ENCODE measurements at regions not wholly inside any gene's neighbourhood (a gene's known extent, or its start where the extent isn't known, plus 50 kb on each side); places are given as distances from the start of the nearest gene placed in this dataset.
"Not testable (repeated sequence)": the region's sequence is repeated elsewhere in the genome, so short reads cannot be mapped to it uniquely, and the experiment has no call there.

DNA sequence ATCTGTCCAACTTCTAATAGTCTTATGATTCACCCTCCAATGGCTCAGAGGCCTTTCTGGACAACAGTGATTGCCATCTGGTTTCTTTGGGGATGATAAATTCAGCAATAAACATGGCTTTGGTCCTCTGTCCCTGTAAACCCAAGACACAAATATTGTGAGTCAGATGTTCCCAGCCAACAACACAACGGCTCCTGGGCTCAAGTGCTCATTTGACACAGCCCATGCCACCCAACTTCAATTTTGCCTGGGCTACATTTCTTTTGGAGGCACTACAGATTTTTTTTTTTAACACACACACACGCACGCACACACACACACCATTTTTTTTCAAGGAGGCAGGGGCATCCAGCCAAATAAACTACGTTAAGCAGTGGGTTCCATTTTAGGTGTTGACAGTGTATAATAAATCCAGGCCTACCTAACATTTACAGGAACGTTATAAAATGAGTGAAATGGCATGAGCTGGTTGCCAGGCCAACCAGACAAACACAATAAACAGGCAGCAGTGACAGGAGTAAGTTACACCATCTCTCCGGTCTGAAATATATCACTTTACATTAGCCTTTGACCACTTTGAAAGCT, 939.9 kb upstream of the SOX9 start:
- DNase-seq = no peak

GRCh38 chr17:71183066-71183660, 937.7 kb upstream of the SOX9 start:
- no peak for DNase-seq

DNA sequence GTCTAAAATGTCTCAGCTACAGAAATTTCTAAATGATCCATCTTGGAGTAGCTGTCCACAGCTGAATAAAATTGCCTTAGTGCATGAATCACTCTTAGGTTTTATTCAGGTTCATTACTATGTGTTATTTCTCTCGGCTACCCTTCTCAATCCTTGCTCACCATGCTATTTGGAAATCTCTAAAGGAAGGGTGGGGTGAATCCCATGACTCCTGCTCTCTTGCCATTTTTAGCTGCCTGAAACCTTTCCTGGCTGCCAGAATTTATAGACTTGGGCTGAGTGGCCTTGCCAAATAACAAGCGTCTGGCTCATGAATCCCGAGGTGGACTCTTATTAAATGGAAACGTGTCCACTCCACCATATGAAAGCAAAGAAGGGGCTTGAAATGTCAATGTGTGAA, 936.1 kb upstream of the SOX9 start:
- DNase-seq = no peak

DNA sequence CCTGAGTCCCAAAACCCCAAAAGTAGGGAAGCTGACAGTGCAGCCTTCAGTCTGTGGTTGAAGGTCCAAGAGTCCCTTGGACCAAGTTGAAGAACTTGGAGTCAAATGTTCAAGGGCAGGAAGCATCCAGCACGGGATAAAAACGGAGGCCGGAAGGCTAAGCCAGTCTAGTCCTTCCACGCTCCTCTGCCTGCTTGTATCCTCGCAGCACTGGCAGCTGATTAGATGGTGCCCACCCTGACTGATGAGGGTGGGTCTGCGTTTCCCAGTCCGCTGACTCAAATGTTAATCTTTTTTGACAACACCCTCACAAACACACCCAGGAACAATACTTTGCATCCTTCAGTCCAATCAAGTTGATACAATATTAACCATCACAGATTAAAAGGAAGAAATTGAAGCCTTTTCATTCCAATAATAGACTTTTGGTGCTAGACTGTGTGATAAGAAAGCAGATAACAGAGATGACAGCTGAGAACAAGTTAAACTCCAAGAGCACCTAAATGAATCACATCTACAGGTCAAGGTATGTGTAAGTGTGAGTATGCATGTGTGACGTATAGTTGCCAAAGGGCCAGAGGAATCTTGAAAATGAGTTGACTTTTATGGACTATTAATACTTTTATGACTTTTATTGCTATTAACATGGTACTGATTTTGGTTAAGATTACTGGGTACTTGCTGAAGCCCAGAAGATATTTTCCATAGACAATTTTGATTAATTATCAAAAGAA, 933.5 kb upstream of the SOX9 start:
- DNase-seq = no peak

- DNase-seq = no peak
These were observed 931.9 kb upstream of the SOX9 start for GRCh38 chr17:71188811-71189492.

GRCh38 chr17:71189493-71189831, 931.4 kb upstream of the SOX9 start:
- DNase-seq = no peak

DNA sequence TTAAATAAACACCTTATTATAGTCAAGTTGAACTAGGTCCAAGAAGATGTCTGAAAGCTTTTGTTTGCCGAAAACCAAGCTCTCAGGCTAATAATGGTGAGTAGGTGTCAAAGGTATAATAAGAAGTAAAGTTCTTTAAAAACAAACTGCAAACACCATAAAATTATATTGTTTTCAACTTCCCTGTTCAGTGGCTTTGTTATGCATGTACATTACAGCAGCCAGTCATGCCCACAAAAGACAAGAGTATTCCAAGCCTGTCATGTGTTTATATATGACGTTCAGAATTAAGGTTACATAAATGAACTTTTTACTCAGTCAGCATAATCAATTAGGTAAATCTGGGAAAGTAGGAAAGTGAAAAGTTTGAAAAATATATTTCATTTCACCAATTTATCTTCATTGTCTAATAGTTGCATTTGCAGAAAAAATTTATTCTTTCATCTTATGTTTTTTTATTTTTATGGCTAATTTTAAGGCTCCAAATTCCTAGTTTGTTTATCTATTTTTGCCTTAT, 928.7 kb upstream of the SOX9 start:
- no peak for DNase-seq

DNA sequence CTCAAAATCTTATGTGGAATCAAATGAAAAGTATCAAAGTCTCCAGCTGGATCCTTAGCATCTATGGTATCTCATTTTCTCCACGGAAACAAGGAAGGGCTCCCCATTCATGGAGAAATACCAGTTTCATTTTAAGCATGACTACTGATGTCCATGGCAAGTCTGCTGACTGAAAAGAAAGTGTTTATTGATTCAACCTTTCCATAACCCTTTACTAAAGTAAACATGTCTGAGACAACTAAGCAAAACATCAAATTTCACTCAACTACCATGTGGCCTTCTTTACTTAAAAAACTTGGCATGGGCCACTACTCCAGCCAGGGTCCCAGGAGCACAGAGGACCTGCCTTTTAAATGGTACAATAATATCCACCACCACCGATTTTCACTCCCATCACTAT, 928.0 kb upstream of the SOX9 start:
- no peak for DNase-seq

DNA sequence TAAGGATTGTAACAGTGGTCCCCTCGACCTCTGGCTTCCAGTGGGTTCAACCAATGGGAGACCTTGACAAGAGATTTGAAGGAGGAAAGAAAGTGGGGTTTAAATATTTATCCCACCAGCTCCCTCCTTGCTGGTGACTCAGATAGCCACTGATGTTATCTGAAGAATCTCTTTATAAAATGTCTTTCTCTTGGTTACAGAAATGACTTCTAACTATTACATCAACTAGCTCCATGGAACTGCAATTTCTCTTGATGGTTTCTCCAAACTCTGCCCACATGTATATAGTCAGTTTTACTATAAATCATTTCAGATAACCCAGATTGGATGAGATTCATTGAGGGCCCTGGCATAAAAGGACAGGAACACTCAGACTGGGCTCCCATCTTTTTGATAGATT, 920.2 kb upstream of the SOX9 start:
- no peak for DNase-seq

GRCh38 chr17:71201639-71202038, 919.2 kb upstream of the SOX9 start:
- DNase-seq = no peak

DNA sequence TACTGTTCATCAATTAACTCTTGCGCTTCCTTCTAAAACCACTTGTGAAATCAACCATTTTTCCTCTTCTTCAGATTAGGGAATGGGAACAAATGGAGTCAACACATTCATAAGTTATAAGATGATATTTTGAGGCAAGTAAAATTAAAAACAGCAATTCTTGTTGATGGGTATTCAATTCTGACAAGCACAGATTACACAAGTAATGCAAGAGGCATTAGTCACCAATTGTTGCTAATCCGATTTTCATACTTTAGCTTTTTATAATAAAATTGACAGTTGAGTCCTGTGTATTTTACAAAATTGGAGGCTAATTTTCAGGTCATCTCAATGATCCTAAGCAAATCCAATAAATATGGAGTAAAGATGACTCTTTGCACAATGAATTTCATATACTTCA, 918.4 kb upstream of the SOX9 start:
- DNase-seq = no peak

- no peak for DNase-seq
These were observed 916.9 kb upstream of the SOX9 start for GRCh38 chr17:71203953-71204352.

DNA sequence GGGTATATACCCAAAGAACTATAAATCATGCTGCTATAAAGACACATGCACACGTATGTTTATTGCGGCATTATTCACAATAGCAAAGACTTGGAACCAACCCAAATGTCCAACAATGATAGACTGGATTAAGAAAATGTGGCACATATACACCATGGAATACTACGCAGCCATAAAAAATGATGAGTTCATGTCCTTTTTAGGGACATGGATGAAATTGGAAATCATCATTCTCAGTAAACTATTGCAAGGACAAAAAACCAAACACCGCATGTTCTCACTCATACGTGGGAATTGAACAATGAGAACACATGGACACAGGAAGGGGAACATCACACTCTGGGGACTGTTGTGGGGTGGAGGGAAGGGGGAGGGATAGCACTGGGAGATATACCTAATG, 914.9 kb upstream of the SOX9 start:
- not testable (repeated sequence) for DNase-seq

GRCh38 chr17:71208111-71208704, 912.6 kb upstream of the SOX9 start:
- no peak for DNase-seq

GRCh38 chr17:71213936-71214335, 906.9 kb upstream of the SOX9 start:
- no peak for DNase-seq

GRCh38 chr17:71217769-71218168, 903.1 kb upstream of the SOX9 start:
- no peak for DNase-seq

DNA sequence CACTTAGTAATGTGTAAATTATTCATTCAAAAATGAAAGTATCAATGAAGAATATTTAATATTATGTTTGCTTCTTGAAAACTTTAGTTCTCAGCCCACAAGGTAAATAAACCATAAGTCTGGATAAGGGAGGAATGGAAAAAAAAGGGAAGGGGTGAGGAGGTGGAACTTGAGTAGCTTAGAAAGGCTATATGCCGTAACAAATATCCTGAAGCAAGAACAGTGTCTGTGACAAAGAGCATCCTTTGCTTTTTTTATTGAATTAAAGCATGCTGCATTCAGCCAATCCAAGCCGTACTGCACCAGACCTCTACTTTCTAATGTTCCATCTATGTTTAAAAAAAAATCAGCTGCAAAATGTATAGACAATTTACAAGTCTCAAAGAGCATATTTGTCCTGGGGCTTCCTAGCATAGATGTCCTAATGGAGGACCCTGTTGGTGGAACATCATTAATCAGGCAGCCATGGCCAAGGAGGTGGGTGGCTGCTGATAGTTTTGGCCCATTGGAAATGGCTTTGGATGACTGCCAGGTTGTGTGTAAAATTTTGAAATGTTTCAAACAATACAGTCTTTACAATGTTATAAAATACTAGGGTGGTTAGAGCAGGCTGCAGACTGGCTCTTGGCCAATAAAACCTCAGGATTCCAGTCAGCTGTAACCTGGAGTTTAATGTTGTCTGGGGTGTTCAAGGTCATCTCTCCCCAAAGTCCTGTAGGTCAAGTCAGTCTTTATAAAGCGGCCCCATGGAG, 895.8 kb upstream of the SOX9 start:
- no peak for DNase-seq

DNA sequence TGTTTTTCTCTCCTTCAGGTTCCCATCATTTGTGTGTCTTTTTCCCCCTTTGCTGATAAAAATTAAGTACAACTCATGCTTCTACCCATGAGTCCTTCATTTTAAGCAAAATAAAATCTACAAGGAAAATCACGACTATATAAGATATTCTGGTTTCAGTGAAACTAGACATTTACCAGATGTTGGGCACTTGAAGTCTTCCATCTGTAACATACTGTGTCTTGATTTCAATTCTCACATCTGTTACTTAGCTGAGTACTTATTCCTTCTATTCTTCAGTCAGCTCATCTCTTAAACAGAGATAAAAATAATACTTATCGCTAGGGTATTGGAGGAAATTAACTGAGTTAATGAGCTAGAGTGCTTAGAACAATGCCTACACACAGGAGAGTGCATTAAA, 893.0 kb upstream of the SOX9 start:
- DNase-seq = no peak

GRCh38 chr17:71229070-71229469, 891.8 kb upstream of the SOX9 start:
- DNase-seq = no peak

- no peak for DNase-seq
These were observed 887.8 kb upstream of the SOX9 start for GRCh38 chr17:71232801-71233559.

DNA sequence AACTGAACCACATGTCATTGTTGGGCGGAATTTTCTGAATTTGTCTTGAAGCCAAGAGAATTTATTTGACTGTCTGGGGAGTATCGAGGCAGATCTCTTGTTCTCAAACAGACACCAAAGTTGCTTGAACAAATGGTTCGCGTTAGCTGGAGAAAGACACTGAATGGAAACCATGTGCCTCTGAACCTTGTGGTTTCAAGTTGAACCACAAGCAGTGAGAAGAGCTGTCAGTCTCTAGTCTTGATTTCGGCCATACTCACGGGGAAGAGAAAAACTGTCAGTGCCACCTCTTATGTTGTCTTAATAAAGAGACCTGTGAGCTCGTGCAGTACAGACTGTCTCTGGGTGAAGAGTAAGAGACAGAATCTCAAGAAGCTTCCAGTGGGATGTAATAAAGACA, 886.5 kb upstream of the SOX9 start:
- DNase-seq = no peak

All from CD4-positive, alpha-beta T cell treated with Interleukin-12 subunit alpha and Interleukin-12 subunit beta, for 1 hour (primary cell).